H9 (cell line): ENCODE measurements at regions not wholly inside any gene's neighbourhood (a gene's known extent, or its start where the extent isn't known, plus 50 kb on each side); places are given as distances from the start of the nearest gene placed in this dataset.

Source experiments
- DNase-seq: peaks from one replicate; pipeline ENCODE4 v3.0.0-alpha.2; 2017
- H2AFZ ChIP-seq: one replicate; pipeline ENCODE4 v1.6.1; 2013; ENCODE audit warnings: mild to moderate bottlenecking, low read length, control low read depth, moderate library complexity
- H2AK5ac ChIP-seq: 2 replicates; pipeline ENCODE4 v1.6.1; 2013; ENCODE audit warnings: low read length, control low read depth, mixed read lengths; ENCODE audit not compliant: insufficient read length
- H2BK120ac ChIP-seq: one replicate; pipeline ENCODE4 v1.6.1; 2013; ENCODE audit warnings: low read depth, mild to moderate bottlenecking, low read length, control low read depth, inconsistent platforms; ENCODE audit not compliant: poor library complexity, severe bottlenecking
- H2BK12ac ChIP-seq: 2 replicates; pipeline ENCODE4 v1.6.1; 2013; ENCODE audit warnings: low read length, control low read depth, mixed read lengths, low read depth; ENCODE audit not compliant: insufficient read length
- H2BK15ac ChIP-seq: 2 replicates; pipeline ENCODE4 v1.6.1; 2013; ENCODE audit warnings: low read depth, low read length, control low read depth
- H2BK20ac ChIP-seq: one replicate; pipeline ENCODE4 v1.6.1; 2013; ENCODE audit warnings: low read depth, mild to moderate bottlenecking, low read length, control low read depth, inconsistent platforms; ENCODE audit not compliant: poor library complexity, severe bottlenecking
- H2BK5ac ChIP-seq: 2 replicates; pipeline ENCODE4 v1.6.1; 2013; ENCODE audit warnings: low read length, control low read depth, mixed read lengths; ENCODE audit not compliant: insufficient read length
- H3K14ac ChIP-seq: 2 replicates; pipeline ENCODE4 v1.6.1; 2013; ENCODE audit warnings: low read length, control low read depth; ENCODE audit not compliant: insufficient read depth
- H3K18ac ChIP-seq: 2 replicates; pipeline ENCODE4 v1.6.1; 2013; ENCODE audit warnings: low read depth, mild to moderate bottlenecking, mixed read lengths, low read length, control low read depth; ENCODE audit not compliant: insufficient read length
- H3K23ac ChIP-seq: 2 replicates; pipeline ENCODE4 v1.6.1; 2013; ENCODE audit warnings: low read length, control low read depth, mixed read lengths, low read depth; ENCODE audit not compliant: insufficient read length
- H3K23me2 ChIP-seq: 2 replicates; pipeline ENCODE4 v1.6.1; 2013; ENCODE audit warnings: low read depth, mild to moderate bottlenecking, mixed read lengths, low read length, control low read depth; ENCODE audit not compliant: insufficient read length, poor library complexity, severe bottlenecking
- H3K27ac ChIP-seq: 2 replicates; pipeline ENCODE4 v1.5.1; 2013; ENCODE audit warnings: low read length, control low read depth, mixed read lengths, low read depth; ENCODE audit not compliant: insufficient read length
- H3K27me3 ChIP-seq: 2 replicates; pipeline ENCODE4 v1.6.1; 2013; ENCODE audit warnings: low read length, control low read depth, inconsistent platforms; ENCODE audit not compliant: insufficient read depth
- H3K4ac ChIP-seq: 2 replicates; pipeline ENCODE4 v1.6.1; 2013; ENCODE audit warnings: low read depth, mild to moderate bottlenecking, control low read depth, inconsistent platforms, low read length, moderate library complexity
- H3K4me1 ChIP-seq: 2 replicates; pipeline ENCODE4 v1.6.1; 2013; ENCODE audit warnings: low read length, control low read depth, inconsistent platforms; ENCODE audit not compliant: insufficient read depth
- H3K4me2 ChIP-seq: 2 replicates; pipeline ENCODE4 v1.6.1; 2013; ENCODE audit warnings: low read length, control low read depth, mixed read lengths; ENCODE audit not compliant: insufficient read length, insufficient read depth
- H3K56ac ChIP-seq: 2 replicates; pipeline ENCODE4 v1.6.1; 2013; ENCODE audit warnings: low read depth, mild to moderate bottlenecking, mixed read lengths, low read length, control low read depth; ENCODE audit not compliant: insufficient read length
- H3K79me1 ChIP-seq: 2 replicates; pipeline ENCODE4 v1.6.1; 2013; ENCODE audit warnings: low read depth, mild to moderate bottlenecking, moderate library complexity, low read length, control low read depth, inconsistent platforms; ENCODE audit not compliant: insufficient read depth, poor library complexity, severe bottlenecking
- H3K79me2 ChIP-seq: 2 replicates; pipeline ENCODE4 v1.6.1; 2013; ENCODE audit warnings: low read length, control low read depth, inconsistent platforms; ENCODE audit not compliant: insufficient read depth
- H3K9ac ChIP-seq: 2 replicates; pipeline ENCODE4 v1.6.1; 2013; ENCODE audit warnings: low read length, control low read depth, mixed read lengths; ENCODE audit not compliant: insufficient read length; ENCODE audit errors: extremely low read depth
- H3K9me3 ChIP-seq: one replicate; pipeline ENCODE4 v1.6.1; 2013; ENCODE audit warnings: low read depth, low read length, inconsistent platforms; ENCODE audit not compliant: control insufficient read depth
- H3T11ph ChIP-seq: one replicate; pipeline ENCODE4 v1.6.1; 2013; ENCODE audit warnings: mild to moderate bottlenecking, low read length, control low read depth, inconsistent platforms
- H4K20me1 ChIP-seq: one replicate; pipeline ENCODE4 v1.6.1; 2013; ENCODE audit not compliant: control insufficient read depth, insufficient read length, insufficient read depth
- H4K5ac ChIP-seq: 2 replicates; pipeline ENCODE4 v1.6.1; 2013; ENCODE audit warnings: low read depth, mild to moderate bottlenecking, mixed read lengths, low read length, control low read depth; ENCODE audit not compliant: insufficient read length
- H4K8ac ChIP-seq: replicated peaks from 2 replicates; pipeline ENCODE4 v1.6.1; 2013; ENCODE audit warnings: low read length, control low read depth, mixed read lengths, low read depth; ENCODE audit not compliant: insufficient read length
- H4K91ac ChIP-seq: 2 replicates; pipeline ENCODE4 v1.6.1; 2013; ENCODE audit warnings: low read depth, mild to moderate bottlenecking, moderate library complexity, mixed read lengths, low read length, control low read depth; ENCODE audit not compliant: insufficient read length
- H3K27ac Mint-ChIP-seq, 3 experiments: 2 replicates in 2 of 3; 3 replicates in 1 of 3; pipeline ENCODE4 v1.8.0; 2020 to 2021; ENCODE audit warnings: mixed read lengths in 3 of 3, mild to moderate bottlenecking in 1 of 3, moderate library complexity in 1 of 3
- H3K27me3 Mint-ChIP-seq: 2 replicates; pipeline ENCODE4 v1.8.0; 2021; ENCODE audit warnings: low read depth, mild to moderate bottlenecking, moderate library complexity, mixed read lengths
- H3K36me3 Mint-ChIP-seq, 3 experiments: 2 replicates in 2 of 3; 3 replicates in 1 of 3; pipeline ENCODE4 v1.8.0; 2020 to 2021; ENCODE audit warnings: low read depth in 3 of 3, mixed read lengths in 3 of 3; ENCODE audit not compliant: insufficient read depth in 1 of 3
- H3K4me1 Mint-ChIP-seq, 2 experiments: 2 replicates each; pipeline ENCODE4 v1.8.0; 2020; ENCODE audit warnings: mixed read lengths in 2 of 2
- H3K4me3 Mint-ChIP-seq, 2 experiments: 2 replicates in 1 of 2; 3 replicates in 1 of 2; pipeline ENCODE4 v1.8.0; 2020 to 2021; ENCODE audit warnings: mild to moderate bottlenecking in 2 of 2, mixed read lengths in 2 of 2, moderate library complexity in 1 of 2
- H3K9me3 Mint-ChIP-seq, 2 experiments: 2 replicates in 1 of 2; 3 replicates in 1 of 2; pipeline ENCODE4 v1.8.0; 2020; ENCODE audit warnings: mild to moderate bottlenecking in 2 of 2, mixed read lengths in 2 of 2, moderate library complexity in 1 of 2
- CTCF ChIP-seq: fragments of 200-600 bp; sonication (generic); conservative IDR thresholded peaks from 3 replicates; pipeline ENCODE4 v1.8.0; 2021; ENCODE audit warnings: antibody characterized with exemption, mild to moderate bottlenecking
- WGBS: extraction: QIAGEN DNeasy Blood & Tissue Kit; methylation state at CpG from one replicate; pipeline ENCODE4 v1.1.7; 2013; ENCODE audit warnings: missing lambda C conversion rate, low lambda C conversion rate, mixed read lengths; ENCODE audit not compliant: insufficient read length; ENCODE audit errors: extremely low coverage; 5-methylcytosine and 5-hydroxymethylcytosine counted together

GRCh38 chr12:131510431-131510830, 200.5 kb upstream of the SFSWAP start:
- Histone ChIP-seq H2AK5ac (no peak overlapping the region), H2BK120ac (no peak overlapping the region), H3K23me2 (no peaks in the 10 kb centered on the region), H4K5ac (no peak overlapping the region), H3K4me1 (no peaks in the 10 kb centered on the region; the same call in 1 of the 2 replicates), H2BK5ac (no peak overlapping the region), H3K14ac (no peak overlapping the region), H3T11ph (no peak overlapping the region), H2BK12ac (no peak overlapping the region), H3K56ac (no peak overlapping the region), H2BK15ac (no peak overlapping the region), H3K9ac (no peak overlapping the region), H2BK20ac (no peak overlapping the region), H3K9me3 (no peaks in the 10 kb centered on the region), H2AFZ (no peak overlapping the region), H4K91ac (no peak overlapping the region), H3K27ac (no peak overlapping the region), H3K4ac (no peak overlapping the region), H4K8ac (no peak overlapping the region), H3K79me2 (no peaks in the 10 kb centered on the region), H4K20me1 (no peaks in the 10 kb centered on the region), H3K79me1 (no peaks in the 10 kb centered on the region), H3K18ac (no peak overlapping the region), H3K4me2 (no peak overlapping the region), H3K23ac (no peak overlapping the region), H3K27me3 (no peaks in the 10 kb centered on the region)
- H3K9me3 Mint-ChIP-seq: no peaks in the 10 kb centered on the region; a peak in 2 of 5 replicates
- no peak for TF ChIP-seq CTCF
- H3K27ac Mint-ChIP-seq: no peak overlapping the region
- H3K36me3 Mint-ChIP-seq: no peaks in the 10 kb centered on the region
- no CpG with 5 or more reads among the region's 4 CpGs for WGBS
- H3K4me3 Mint-ChIP-seq: no peak overlapping the region
- no peak for DNase-seq
- H3K27me3 Mint-ChIP-seq: peaks cover 16% of the 10 kb centered on the region
- H3K4me1 Mint-ChIP-seq: peaks cover 15 to 21% of the 10 kb centered on the region in 2 experiments
